ENCODE measurements at regions not wholly inside any gene's neighbourhood (a gene's known extent, or its start where the extent isn't known, plus 50 kb on each side); places are given as distances from the start of the nearest gene placed in this dataset.

DNA sequence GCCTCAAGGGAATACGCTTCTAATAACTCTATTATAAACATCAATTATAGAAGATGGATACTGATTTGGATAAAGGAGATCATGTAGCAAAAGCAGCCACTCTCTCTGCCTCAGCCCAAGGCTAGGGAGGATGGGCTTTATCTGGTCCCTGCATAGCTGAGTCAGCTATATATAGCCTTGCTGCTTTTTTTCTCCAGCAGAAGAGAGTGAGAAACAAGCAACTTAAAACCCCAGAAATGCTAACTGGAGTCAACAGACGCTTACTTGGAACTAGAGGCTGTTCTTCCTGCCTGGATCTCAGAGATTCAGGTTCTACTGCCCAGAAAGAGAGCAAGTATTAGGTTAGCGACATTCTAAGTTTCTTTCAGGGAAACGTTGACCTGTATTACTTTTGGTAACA, 426.7 kb upstream of the KLHL29 start:
- TF ChIP-seq SETDB1 (CRISPR knock-in tag; IDR thresholded peaks at IDR 0.05; ENCODE audit: borderline replicate concordance) (no peak), RFX5 (IDR thresholded peaks at IDR 0.05; ENCODE audit: low read depth, low read length) (no peak), ZNF207 (IDR thresholded peaks at IDR 0.05; ENCODE audit: borderline replicate concordance) (no peak), MAFK (conservative IDR thresholded peaks at IDR 0.05 in 1 of 2, IDR thresholded peaks at IDR 0.05 in 1 of 2; ENCODE audit: low read length in 2 of 2) (peak; percentile 74 to 86), ESRRA (CRISPR knock-in tag; IDR thresholded peaks at IDR 0.05; ENCODE audit: low read depth) (no peak), KDM5B (CRISPR knock-in tag; IDR thresholded peaks at IDR 0.05; ENCODE audit: borderline replicate concordance) (no peak), MAZ (IDR thresholded peaks at IDR 0.05; ENCODE audit: borderline replicate concordance, low read depth, low read length) (no peak), MAZ (CRISPR knock-in tag; IDR thresholded peaks at IDR 0.05; ENCODE audit: low read depth) (no peak), JUN (CRISPR knock-in tag; IDR thresholded peaks at IDR 0.05) (no peak), RNF2 (conservative IDR thresholded peaks at IDR 0.05; ENCODE audit: low read depth) (no peak), MXD4 (CRISPR knock-in tag; IDR thresholded peaks at IDR 0.05) (no peak), CREBL2 (CRISPR knock-in tag; IDR thresholded peaks at IDR 0.05; ENCODE audit: borderline replicate concordance) (no peak), CTCF (CRISPR knock-in tag; IDR thresholded peaks at IDR 0.05) (no peak), ADNP (CRISPR knock-in tag; IDR thresholded peaks at IDR 0.05) (no peak), SIN3A (IDR thresholded peaks at IDR 0.05; ENCODE audit: borderline replicate concordance, low read depth, low read length) (no peak)

All from HepG2 (cell line).